ENCODE measurements at regions not wholly inside any gene's neighbourhood (a gene's known extent, or its start where the extent isn't known, plus 50 kb on each side); places are given as distances from the start of the nearest gene placed in this dataset.

- no peak for TF ChIP-seq CTCF (IDR thresholded peaks at IDR 0.05)
- no peak for TF ChIP-seq POLR2A (IDR thresholded peaks at IDR 0.05)
Observed at GRCh38 chr1:221217029-221217428, 337.8 kb downstream of the HLX start.

All from body of pancreas (tissue), 4 donors.